Tongue (tissue), 1 donor: ENCODE measurements at regions not wholly inside any gene's neighbourhood (a gene's known extent, or its start where the extent isn't known, plus 50 kb on each side); places are given as distances from the start of the nearest gene placed in this dataset.

ENCODE experiments used
- DNase-seq: peaks from one replicate; pipeline ENCODE4 v3.0.0-alpha.2; 2015

- DNase-seq: no peak
Measured at GRCh38 chr10:28783087-28783486, 105.8 kb downstream of the BAMBI start.

DNA sequence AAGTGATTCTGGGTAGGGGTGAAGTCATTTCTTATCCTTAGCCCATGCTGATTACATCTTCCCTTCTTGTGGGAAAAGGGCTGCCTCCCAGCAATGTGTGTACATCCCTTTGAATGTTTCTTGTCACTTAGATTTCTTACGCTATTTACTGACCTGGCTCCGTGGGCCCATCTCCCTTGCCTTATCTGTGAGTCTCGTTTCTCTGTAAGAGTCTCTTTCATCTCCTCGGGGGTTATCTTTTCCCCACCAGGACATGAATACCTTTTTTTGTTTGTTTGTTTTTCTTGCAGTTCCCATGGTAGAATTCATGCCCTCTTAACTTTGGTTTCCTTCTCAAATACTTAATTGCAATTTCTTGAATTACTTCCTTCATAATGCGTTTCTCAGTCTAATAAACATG lies 107.7 kb downstream of the BAMBI start:
- DNase-seq: no peak

- DNase-seq: no peak
Measured at GRCh38 chr10:28788252-28788651, 110.9 kb downstream of the BAMBI start.

GRCh38 chr10:28788762-28789161 lies 111.4 kb downstream of the BAMBI start:
- DNase-seq: no peak

DNA sequence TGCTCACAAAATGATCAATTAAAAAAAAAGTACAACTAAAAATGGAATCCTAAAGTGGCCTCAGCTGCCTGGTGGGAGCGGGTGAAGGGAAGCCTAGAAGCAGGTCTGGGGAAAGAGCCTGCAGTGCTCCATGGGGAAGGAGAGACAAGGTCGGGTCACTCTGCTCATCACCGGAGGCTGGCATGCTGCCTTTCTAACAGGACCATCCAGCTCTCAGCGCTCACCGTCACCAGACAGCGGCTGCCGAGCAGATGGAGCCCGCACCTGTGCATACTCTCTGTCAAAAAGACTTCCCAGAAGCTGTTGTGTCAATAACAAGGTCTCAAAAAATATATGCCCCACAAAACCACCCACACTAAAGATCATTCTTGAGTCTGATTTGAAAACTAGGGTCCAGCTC lies 112.8 kb downstream of the BAMBI start:
- DNase-seq: no peak

- DNase-seq: no peak
Measured at GRCh38 chr10:28793482-28793881, 116.2 kb downstream of the BAMBI start.

DNA sequence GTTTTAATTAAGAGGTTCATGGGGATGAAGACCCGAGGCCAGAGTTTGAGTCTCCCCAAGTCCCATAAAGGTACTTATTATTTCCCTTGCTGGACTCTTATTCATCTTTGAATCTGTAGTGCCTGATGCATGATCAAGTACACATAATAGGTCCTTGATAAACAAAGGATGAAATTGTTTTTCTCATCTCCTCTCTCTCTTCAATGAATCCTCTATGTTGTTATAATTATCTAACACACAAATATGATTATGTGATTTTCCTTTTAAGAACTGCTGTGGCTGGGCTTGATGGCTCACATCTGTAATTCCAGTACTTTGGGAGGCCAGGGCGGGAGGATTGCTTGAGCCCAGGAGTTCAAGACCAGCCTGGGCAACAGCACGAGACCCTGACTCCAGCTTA lies 117.7 kb downstream of the BAMBI start:
- DNase-seq: no peak

- peak; percentile 43 for DNase-seq
Measured at GRCh38 chr10:28796606-28797512, 119.5 kb downstream of the BAMBI start.

DNA sequence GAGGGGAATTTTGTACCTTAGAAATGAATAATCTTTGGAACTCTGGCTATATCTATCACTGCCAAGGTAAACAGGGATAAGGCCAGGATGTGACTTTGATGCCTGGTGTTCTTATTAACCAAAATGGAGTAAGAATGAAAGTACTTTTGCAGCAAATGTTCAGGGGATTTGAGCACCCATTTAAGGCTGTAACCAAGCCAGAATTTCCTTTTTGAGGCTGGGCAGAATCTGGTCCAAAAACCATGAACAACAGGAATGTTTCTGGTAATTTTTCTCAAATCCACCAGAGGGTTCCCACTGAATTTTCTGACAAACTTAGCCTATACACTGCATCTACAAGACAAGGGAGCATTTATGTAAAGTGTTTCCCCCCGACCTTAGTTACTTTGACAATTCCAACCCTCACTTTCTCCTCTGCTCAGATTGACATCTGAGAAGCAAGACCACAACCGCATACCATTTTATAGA lies 120.6 kb downstream of the BAMBI start:
- DNase-seq: peak; percentile 16

GRCh38 chr10:28798428-28798955 lies 121.2 kb downstream of the BAMBI start:
- no peak for DNase-seq

- no peak for DNase-seq
Measured at GRCh38 chr10:28798964-28799363, 121.6 kb downstream of the BAMBI start.

DNA sequence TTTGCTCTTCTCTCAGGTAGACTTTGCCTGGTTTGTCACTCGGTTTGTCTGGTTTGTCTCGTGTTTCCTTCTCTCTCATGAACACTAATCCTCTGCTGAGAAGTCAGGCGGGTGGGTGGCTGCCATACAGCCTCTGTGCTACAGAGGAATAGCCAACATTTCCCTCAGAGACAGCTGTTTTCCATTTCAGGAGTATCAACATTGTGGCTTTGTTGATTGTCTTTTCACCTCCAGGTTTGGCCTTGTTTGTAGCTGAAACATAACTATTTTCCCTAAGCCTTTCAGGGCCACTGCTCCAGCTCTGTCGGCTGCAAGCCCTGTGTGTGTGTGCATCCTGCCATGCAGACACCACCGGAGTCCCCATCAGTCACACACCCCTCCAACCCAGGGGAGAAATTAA lies 122.8 kb downstream of the BAMBI start:
- peak; percentile 45 for DNase-seq

DNA sequence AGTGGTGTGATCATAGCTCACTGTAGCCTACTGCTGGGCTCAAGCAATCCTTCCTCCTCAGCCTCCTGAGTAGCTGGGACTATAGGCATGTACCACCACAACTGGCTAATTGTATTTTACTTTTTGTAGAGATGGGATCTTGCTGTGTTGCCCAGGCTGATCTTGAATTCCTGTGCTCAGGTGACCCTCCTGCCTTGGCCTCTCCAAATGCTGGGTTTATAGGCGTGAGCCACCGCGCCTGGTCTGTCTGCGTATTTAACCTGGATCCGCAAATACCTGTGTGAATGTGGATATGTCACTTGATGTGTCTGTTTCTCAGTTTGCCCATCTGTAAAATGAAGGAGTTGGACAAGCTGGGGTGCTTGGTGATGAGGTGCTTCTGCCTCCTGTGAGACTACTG lies 123.9 kb downstream of the BAMBI start:
- DNase-seq: no peak

GRCh38 chr10:28801869-28802268 lies 124.5 kb downstream of the BAMBI start:
- DNase-seq: no peak

- DNase-seq: no peak
Measured at GRCh38 chr10:28805390-28805789, 128.1 kb downstream of the BAMBI start.

GRCh38 chr10:28806488-28806941 lies 129.2 kb downstream of the BAMBI start:
- DNase-seq: peak; percentile 46

GRCh38 chr10:28806951-28807759 lies 129.8 kb downstream of the BAMBI start:
- DNase-seq: no peak

- DNase-seq: peak; percentile 44
Measured at GRCh38 chr10:28807760-28808613, 130.7 kb downstream of the BAMBI start.

- DNase-seq: no peak
Measured at GRCh38 chr10:28808693-28809092, 131.4 kb downstream of the BAMBI start.

DNA sequence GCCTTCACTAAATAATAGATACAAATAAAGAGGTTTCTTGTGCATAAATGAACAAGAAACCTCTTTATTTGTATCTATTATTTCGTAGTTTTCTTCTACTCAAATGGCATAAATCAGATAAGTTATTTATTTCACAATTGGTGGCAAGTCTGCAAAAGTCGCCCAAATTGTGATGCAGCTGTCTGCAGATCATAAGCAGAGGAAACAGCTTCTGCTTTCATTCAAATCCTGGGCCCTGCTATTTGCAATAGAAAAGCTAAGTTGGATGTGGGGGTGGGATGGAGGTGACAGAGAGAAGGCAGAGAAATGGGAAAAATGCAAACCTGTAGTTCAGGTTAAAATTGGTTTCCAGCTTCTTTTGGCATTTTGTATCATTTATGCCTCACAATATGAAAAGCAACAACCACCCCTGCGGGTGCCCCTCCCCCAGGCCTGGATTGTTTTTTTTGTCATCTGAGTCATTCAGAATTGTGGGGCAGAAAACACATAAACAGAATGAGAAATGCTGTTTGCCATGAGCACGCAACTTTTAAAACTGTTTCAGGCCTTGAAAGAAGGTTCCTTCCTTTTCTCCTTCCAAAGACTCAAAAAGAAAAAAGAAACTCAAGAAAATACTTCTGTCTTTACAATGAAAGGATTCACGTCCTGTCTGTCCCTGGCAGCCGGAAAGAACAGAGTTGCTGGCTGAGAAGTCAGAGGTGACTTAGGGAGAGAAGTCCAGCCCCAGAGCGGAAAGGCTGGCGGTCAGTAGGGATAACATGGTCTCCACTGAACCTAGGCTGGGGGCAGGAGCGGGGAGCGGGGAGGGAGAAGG lies 132.9 kb downstream of the BAMBI start:
- no peak for DNase-seq
